Posterior cingulate gyrus (tissue), 11 donors: ENCODE measurements at regions not wholly inside any gene's neighbourhood (a gene's known extent, or its start where the extent isn't known, plus 50 kb on each side); places are given as distances from the start of the nearest gene placed in this dataset.

Experiments used
- DNase-seq, 10 donors: peaks; one replicate each; pipeline versions ENCODE4 v3.0.0 to v3.0.0-alpha.2; 2020 to 2021; ENCODE audit warnings: mixed read lengths in 3 of 10
- intact Hi-C: fragments of 100-400 bp; cut with DNase I; formaldehyde crosslinking; loops from one replicate; pipeline ENCODE4 v1.15.1; 2023

- DNase-seq: no peak
- intact Hi-C loops: no loop called here
These were observed 355.9 kb upstream of the RIOK2 start for GRCh38 chr5:97538912-97539311.

- intact Hi-C loops: no loop called here
- DNase-seq: peak in 1 of 10 donors; percentile 73
These were observed 358.8 kb upstream of the RIOK2 start for GRCh38 chr5:97541864-97542263.

- DNase-seq: no peak
- intact Hi-C loops: no loop called here
These were observed 359.4 kb upstream of the RIOK2 start for GRCh38 chr5:97542469-97542868.

- intact Hi-C loops: no loop called here
- no peak for DNase-seq
These were observed 360.1 kb upstream of the RIOK2 start for GRCh38 chr5:97543166-97543565.

GRCh38 chr5:97544240-97544639 is 361.2 kb upstream of the RIOK2 start:
- no peak for DNase-seq
- intact Hi-C loops: no loop called here

- DNase-seq: no peak
- intact Hi-C loops: no loop called here
These were observed 361.6 kb upstream of the RIOK2 start for GRCh38 chr5:97544678-97545077.

- no peak for DNase-seq
- intact Hi-C loops: no loop called here
These were observed 362.4 kb upstream of the RIOK2 start for GRCh38 chr5:97545446-97545845.

GRCh38 chr5:97545886-97546535 is 363.0 kb upstream of the RIOK2 start:
- intact Hi-C loops: no loop called here
- no peak for DNase-seq

GRCh38 chr5:97547430-97547829 is 364.4 kb upstream of the RIOK2 start:
- no peak for DNase-seq
- intact Hi-C loops: no loop called here

- intact Hi-C loops: no loop called here
These were observed 365.1 kb upstream of the RIOK2 start for GRCh38 chr5:97547999-97548738.

GRCh38 chr5:97548739-97549080 is 365.7 kb upstream of the RIOK2 start:
- DNase-seq: no peak
- intact Hi-C loops: no loop called here

More at GRCh38 chr5:97547999-97548738, 365.1 kb upstream of the RIOK2 start:
- no peak for DNase-seq

GRCh38 chr5:97549496-97549895 is 366.4 kb upstream of the RIOK2 start:
- no peak for DNase-seq
- intact Hi-C loops: no loop called here

- no peak for DNase-seq
- intact Hi-C loops: no loop called here
These were observed 367.1 kb upstream of the RIOK2 start for GRCh38 chr5:97550164-97550563.

GRCh38 chr5:97550818-97551217 is 367.8 kb upstream of the RIOK2 start:
- DNase-seq: no peak
- intact Hi-C loops: no loop called here

GRCh38 chr5:97553604-97554452 is 370.8 kb upstream of the RIOK2 start:
- DNase-seq: no peak
- intact Hi-C loops: no loop called here

GRCh38 chr5:97554977-97555643 is 372.1 kb upstream of the RIOK2 start:
- intact Hi-C loops: no loop called here
- DNase-seq: peak in 7 of 10 donors; percentile 23 to 84 (median 42)

GRCh38 chr5:97555644-97555981 is 372.6 kb upstream of the RIOK2 start:
- peak in 1 of 10 donors; percentile 59 for DNase-seq
- intact Hi-C loops: no loop called here

GRCh38 chr5:97559827-97560598 is 377.0 kb upstream of the RIOK2 start:
- intact Hi-C loops: no loop called here
- DNase-seq: no peak

- intact Hi-C loops: no loop called here
- DNase-seq: no peak
These were observed 377.5 kb upstream of the RIOK2 start for GRCh38 chr5:97560599-97560993.

GRCh38 chr5:97563050-97563657 is 380.1 kb upstream of the RIOK2 start:
- intact Hi-C loops: no loop called here
- DNase-seq: no peak
